HL-60/S4 treated with retinoic acid at 250 ng/mL for 4 days and 3 days (cell line): ENCODE measurements at regions not wholly inside any gene's neighbourhood (a gene's known extent, or its start where the extent isn't known, plus 50 kb on each side); places are given as distances from the start of the nearest gene placed in this dataset.
"Not testable (repeated sequence)": the region's sequence is repeated elsewhere in the genome, so short reads cannot be mapped to it uniquely, and the experiment has no call there.

Experiments used
- in situ Hi-C: fragments of 300-500 bp; cut with MboI; formaldehyde crosslinking; loops from 2 replicates; pipeline ENCODE4 v1.7.0; 2022; ENCODE audit warnings: low sequenced_read_pairs

GRCh38 chr2:63692002-63692606 is 103.3 kb downstream of the MDH1 start:
- in situ Hi-C loops: loop anchor here (25.0 kb wide), 1 partner anchor 170 kb away; no protein-coding TSS in a partner anchor

- in situ Hi-C loops: loop anchor here (25.0 kb wide), 1 partner anchor 167 kb away; no protein-coding TSS in a partner anchor
Measured at GRCh38 chr2:63695583-63695982, 106.8 kb downstream of the MDH1 start.

- in situ Hi-C loops: loop anchor here (25.0 kb wide), 1 partner anchor 166 kb away; no protein-coding TSS in a partner anchor
Measured at GRCh38 chr2:63696496-63696895, 107.7 kb downstream of the MDH1 start.

GRCh38 chr2:63697160-63697559 is 108.4 kb downstream of the MDH1 start:
- in situ Hi-C loops: loop anchor here (25.0 kb wide), 1 partner anchor 165 kb away; no protein-coding TSS in a partner anchor

GRCh38 chr2:63698786-63699548 is 110.2 kb downstream of the MDH1 start:
- in situ Hi-C loops: loop anchor here (25.0 kb wide), 1 partner anchor 163 kb away; no protein-coding TSS in a partner anchor

GRCh38 chr2:63699549-63699839 is 110.7 kb downstream of the MDH1 start:
- in situ Hi-C loops: loop anchor here (25.0 kb wide), 1 partner anchor 163 kb away; no protein-coding TSS in a partner anchor

- in situ Hi-C loops: no loop called here
Measured at GRCh38 chr2:63700271-63700670, 111.5 kb downstream of the MDH1 start.

- in situ Hi-C loops: no loop called here
Measured at GRCh38 chr2:63701406-63701805, 112.6 kb downstream of the MDH1 start.

GRCh38 chr2:63706084-63706483 is 117.3 kb downstream of the MDH1 start:
- in situ Hi-C loops: not testable (repeated sequence)

GRCh38 chr2:63710732-63711131 is 122.0 kb downstream of the MDH1 start:
- in situ Hi-C loops: no loop called here

GRCh38 chr2:63712748-63713147 is 124.0 kb downstream of the MDH1 start:
- in situ Hi-C loops: no loop called here

- in situ Hi-C loops: no loop called here
Measured at GRCh38 chr2:63716146-63716545, 125.5 kb upstream of the UGP2 start.

GRCh38 chr2:63719052-63719451 is 122.6 kb upstream of the UGP2 start:
- in situ Hi-C loops: no loop called here

- in situ Hi-C loops: no loop called here
Measured at GRCh38 chr2:63721082-63721424, 120.6 kb upstream of the UGP2 start.

- in situ Hi-C loops: not testable (repeated sequence)
Measured at GRCh38 chr2:63722284-63722683, 119.4 kb upstream of the UGP2 start.

GRCh38 chr2:63723709-63724108 is 118.0 kb upstream of the UGP2 start:
- in situ Hi-C loops: no loop called here

- in situ Hi-C loops: not testable (repeated sequence)
Measured at GRCh38 chr2:63725212-63725611, 116.5 kb upstream of the UGP2 start.

- in situ Hi-C loops: no loop called here
Measured at GRCh38 chr2:63729362-63729761, 112.3 kb upstream of the UGP2 start.

GRCh38 chr2:63729831-63730230 is 111.9 kb upstream of the UGP2 start:
- in situ Hi-C loops: no loop called here

GRCh38 chr2:63734510-63734909 is 107.2 kb upstream of the UGP2 start:
- in situ Hi-C loops: no loop called here

GRCh38 chr2:63735263-63735662 is 106.4 kb upstream of the UGP2 start:
- in situ Hi-C loops: no loop called here

GRCh38 chr2:63735931-63736330 is 105.8 kb upstream of the UGP2 start:
- in situ Hi-C loops: no loop called here
